Epithelial cell of esophagus (primary cell): ENCODE measurements at regions not wholly inside any gene's neighbourhood (a gene's known extent, or its start where the extent isn't known, plus 50 kb on each side); places are given as distances from the start of the nearest gene placed in this dataset.

Experiments
- DNase-seq: peaks from one replicate; pipeline ENCODE4 v3.0.0; 2010; ENCODE audit warnings: low read depth
- H3K4me3 ChIP-seq: 2 replicates; pipeline ENCODE4 v1.5.1; 2011; ENCODE audit warnings: mild to moderate bottlenecking, low read length, control low read depth
- TF ChIP-seq, protein P1 (sequence below): IDR thresholded peaks from 2 replicates; pipeline ENCODE4 v1.5.1; 2011; ENCODE audit warnings: low read depth, mild to moderate bottlenecking, low read length, control low read depth, inconsistent platforms; ENCODE audit not compliant: insufficient read depth; ENCODE audit errors: missing control alignments

DNA sequence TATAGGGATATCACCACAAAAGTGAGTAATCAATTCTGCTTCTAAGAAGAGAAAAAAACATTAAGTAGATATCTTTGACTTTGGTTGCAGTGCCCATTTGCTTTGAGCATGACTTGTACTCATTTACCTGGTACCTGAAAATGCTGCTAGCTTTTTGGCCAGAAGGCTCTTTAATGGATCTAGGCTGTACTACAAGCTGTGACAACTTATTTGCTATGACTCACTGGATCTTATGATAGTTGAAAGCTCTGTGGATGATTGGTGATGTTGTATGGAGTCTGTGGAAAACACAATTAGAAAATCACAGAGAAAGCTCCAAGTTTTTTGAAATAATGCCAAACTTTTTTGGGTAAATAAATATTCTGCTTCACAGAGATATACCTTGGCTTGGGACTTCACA is 960.9 kb upstream of the FBXO33 start:
- TF ChIP-seq, protein P1, sequence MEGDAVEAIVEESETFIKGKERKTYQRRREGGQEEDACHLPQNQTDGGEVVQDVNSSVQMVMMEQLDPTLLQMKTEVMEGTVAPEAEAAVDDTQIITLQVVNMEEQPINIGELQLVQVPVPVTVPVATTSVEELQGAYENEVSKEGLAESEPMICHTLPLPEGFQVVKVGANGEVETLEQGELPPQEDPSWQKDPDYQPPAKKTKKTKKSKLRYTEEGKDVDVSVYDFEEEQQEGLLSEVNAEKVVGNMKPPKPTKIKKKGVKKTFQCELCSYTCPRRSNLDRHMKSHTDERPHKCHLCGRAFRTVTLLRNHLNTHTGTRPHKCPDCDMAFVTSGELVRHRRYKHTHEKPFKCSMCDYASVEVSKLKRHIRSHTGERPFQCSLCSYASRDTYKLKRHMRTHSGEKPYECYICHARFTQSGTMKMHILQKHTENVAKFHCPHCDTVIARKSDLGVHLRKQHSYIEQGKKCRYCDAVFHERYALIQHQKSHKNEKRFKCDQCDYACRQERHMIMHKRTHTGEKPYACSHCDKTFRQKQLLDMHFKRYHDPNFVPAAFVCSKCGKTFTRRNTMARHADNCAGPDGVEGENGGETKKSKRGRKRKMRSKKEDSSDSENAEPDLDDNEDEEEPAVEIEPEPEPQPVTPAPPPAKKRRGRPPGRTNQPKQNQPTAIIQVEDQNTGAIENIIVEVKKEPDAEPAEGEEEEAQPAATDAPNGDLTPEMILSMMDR = no peak
- H3K4me3 ChIP-seq = no peak overlapping the region
- DNase-seq = peak; percentile 12

- TF ChIP-seq, protein P1 = no peak
- DNase-seq = no peak
- no peak overlapping the region for H3K4me3 ChIP-seq
Observed at GRCh38 chr14:40386433-40386832, 954.2 kb upstream of the FBXO33 start.

- TF ChIP-seq, protein P1 = no peak
- no peak for DNase-seq
Observed at GRCh38 chr14:40374221-40374620, 942.0 kb upstream of the FBXO33 start.

DNA sequence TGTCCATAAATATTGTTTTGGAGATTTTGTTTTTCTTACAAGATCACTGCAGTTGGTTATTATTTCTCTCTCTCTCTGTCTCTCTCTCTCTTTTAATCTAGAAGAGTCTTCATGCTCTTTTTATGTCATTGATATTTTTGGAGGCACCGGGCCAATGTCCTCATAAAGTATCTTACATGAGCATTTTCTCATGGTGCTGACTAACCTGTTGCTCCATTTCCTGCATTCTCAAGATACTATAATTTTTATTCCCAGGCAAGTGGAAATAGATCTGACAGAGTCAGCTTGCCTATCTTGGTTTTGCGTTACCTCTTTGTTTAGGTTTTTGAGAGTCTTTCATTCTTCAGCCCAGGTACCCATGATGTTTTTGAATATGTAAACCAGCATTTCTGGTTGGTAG is 938.8 kb upstream of the FBXO33 start:
- TF ChIP-seq, protein P1 = no peak
- DNase-seq = no peak
- no peak overlapping the region for H3K4me3 ChIP-seq

More at GRCh38 chr14:40374221-40374620, 942.0 kb upstream of the FBXO33 start:
- H3K4me3 ChIP-seq = no peak overlapping the region

- no peak overlapping the region for H3K4me3 ChIP-seq
- no peak for DNase-seq
- TF ChIP-seq, protein P1 = no peak
Observed at GRCh38 chr14:40368314-40368713, 936.1 kb upstream of the FBXO33 start.

DNA sequence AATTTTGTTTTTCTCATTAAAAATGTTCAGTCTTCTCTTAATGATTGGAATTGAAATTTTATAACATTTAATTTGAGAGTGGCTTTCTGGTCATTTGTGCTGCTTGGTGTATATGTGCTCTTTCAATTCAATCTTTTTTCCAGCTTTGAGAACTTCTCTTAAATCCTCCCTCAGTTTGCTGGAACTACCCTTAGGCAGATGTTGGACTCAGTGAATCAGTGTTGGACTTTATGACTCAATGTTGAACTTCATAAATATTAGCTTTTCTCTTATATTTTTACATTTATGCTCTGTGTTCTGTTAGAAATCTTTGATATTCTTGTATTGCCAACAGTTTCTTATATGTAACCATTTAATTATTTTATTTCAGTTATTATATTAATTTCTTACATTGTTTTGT is 935.5 kb upstream of the FBXO33 start:
- TF ChIP-seq, protein P1 = no peak
- no peak for DNase-seq
- no peak overlapping the region for H3K4me3 ChIP-seq

GRCh38 chr14:40365305-40365704 is 933.1 kb upstream of the FBXO33 start:
- H3K4me3 ChIP-seq = no peak overlapping the region
- no peak for DNase-seq
- TF ChIP-seq, protein P1 = no peak
